ENCODE measurements at regions not wholly inside any gene's neighbourhood (a gene's known extent, or its start where the extent isn't known, plus 50 kb on each side); places are given as distances from the start of the nearest gene placed in this dataset.

DNA sequence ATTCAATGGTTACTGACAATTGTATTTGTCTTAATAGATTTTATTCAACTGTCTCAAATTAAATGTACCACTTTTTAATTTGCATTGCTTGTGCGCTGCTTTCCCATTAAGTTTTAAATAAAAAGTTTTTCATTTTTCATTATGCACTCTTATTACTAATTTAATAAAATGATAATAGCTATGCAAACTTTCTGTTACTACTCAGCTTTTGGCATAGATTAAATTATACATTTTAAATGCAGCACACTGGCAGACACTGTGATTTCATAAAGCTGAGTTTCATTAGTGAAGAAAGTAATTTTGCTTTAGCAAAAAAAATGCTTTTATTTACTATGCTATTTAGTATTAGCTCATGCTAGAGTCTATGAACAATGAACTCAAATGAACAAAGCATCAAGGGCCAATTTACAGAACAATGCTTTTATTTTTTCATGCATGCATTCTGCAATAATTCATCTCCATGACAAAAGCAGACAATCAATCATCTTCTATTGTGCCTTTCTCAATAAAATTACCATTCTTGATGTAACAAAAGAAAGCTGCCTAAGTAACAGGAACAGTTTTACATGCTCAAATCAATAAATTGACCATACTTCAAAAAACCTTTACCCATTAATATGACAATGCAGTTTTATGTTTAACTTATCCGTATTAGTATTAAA, 595.2 kb upstream of the ARRDC3 start:
- Histone ChIP-seq H3K9ac (ENCODE audit: low read length in 3 of 3) (no peak overlapping the region), H3K27me3 (ENCODE audit: control insufficient read depth, insufficient read depth, low read length) (no peaks in the 10 kb centered on the region), H3K4me3 (ENCODE audit: low read length in 3 of 3) (no peak overlapping the region), H3K36me3 (ENCODE audit: control insufficient read depth in 2 of 3, insufficient read depth in 3 of 3, low read length in 3 of 3) (no peaks in the 10 kb centered on the region), H3K27ac (ENCODE audit: low read depth in 2 of 2, low read length in 2 of 2) (no peak overlapping the region), H3K9me3 (ENCODE audit: control insufficient read depth in 2 of 3, insufficient read depth in 1 of 3, low read length in 3 of 3) (no peaks in the 10 kb centered on the region), H3K4me1 (ENCODE audit: control insufficient read depth in 2 of 3, insufficient read depth in 2 of 3, low read depth in 1 of 3, low read length in 3 of 3) (no peaks in the 10 kb centered on the region)
- DNase-seq, result no peak
- intact Hi-C loops (cut with DNase I), result no loop called here
- no peak for FAIRE-seq
- TF ChIP-seq, protein P1, sequence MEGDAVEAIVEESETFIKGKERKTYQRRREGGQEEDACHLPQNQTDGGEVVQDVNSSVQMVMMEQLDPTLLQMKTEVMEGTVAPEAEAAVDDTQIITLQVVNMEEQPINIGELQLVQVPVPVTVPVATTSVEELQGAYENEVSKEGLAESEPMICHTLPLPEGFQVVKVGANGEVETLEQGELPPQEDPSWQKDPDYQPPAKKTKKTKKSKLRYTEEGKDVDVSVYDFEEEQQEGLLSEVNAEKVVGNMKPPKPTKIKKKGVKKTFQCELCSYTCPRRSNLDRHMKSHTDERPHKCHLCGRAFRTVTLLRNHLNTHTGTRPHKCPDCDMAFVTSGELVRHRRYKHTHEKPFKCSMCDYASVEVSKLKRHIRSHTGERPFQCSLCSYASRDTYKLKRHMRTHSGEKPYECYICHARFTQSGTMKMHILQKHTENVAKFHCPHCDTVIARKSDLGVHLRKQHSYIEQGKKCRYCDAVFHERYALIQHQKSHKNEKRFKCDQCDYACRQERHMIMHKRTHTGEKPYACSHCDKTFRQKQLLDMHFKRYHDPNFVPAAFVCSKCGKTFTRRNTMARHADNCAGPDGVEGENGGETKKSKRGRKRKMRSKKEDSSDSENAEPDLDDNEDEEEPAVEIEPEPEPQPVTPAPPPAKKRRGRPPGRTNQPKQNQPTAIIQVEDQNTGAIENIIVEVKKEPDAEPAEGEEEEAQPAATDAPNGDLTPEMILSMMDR (IDR thresholded peaks at IDR 0.05; ENCODE audit: borderline replicate concordance, extremely low read depth, insufficient read depth), result no peak

DNA sequence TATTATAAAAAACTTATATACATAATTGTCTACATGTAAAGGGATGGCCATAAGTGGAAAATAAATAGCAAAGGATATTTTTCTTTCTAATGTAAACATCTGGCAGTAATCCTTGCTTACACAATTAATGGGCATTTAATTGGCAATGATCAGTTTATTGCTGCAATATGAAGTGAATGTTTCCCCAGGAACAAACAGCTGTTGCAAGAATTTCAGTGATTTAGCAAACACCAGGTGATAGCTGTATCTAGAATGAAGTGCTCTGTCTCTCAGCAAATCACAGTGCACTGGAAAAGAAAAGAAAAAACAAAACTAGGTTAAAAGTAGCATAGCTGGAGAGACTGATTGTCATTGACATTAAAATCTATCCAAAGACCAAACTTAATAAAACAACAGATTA, 594.5 kb upstream of the ARRDC3 start:
- Histone ChIP-seq H3K27ac (ENCODE audit: low read depth in 2 of 2, low read length in 2 of 2) (no peak overlapping the region), H3K36me3 (ENCODE audit: control insufficient read depth in 2 of 3, insufficient read depth in 3 of 3, low read length in 3 of 3) (no peaks in the 10 kb centered on the region), H3K9me3 (ENCODE audit: control insufficient read depth in 2 of 3, insufficient read depth in 1 of 3, low read length in 3 of 3) (no peaks in the 10 kb centered on the region), H3K27me3 (ENCODE audit: control insufficient read depth, insufficient read depth, low read length) (no peaks in the 10 kb centered on the region), H3K4me3 (ENCODE audit: low read length in 3 of 3) (no peak overlapping the region), H3K4me1 (ENCODE audit: control insufficient read depth in 2 of 3, insufficient read depth in 2 of 3, low read depth in 1 of 3, low read length in 3 of 3) (no peaks in the 10 kb centered on the region), H3K9ac (ENCODE audit: low read length in 3 of 3) (no peak overlapping the region)
- FAIRE-seq (no peak), DNase-seq (no peak)
- TF ChIP-seq, protein P1 (IDR thresholded peaks at IDR 0.05; ENCODE audit: borderline replicate concordance, extremely low read depth, insufficient read depth), result no peak
- intact Hi-C loops (cut with DNase I), result no loop called here

DNA sequence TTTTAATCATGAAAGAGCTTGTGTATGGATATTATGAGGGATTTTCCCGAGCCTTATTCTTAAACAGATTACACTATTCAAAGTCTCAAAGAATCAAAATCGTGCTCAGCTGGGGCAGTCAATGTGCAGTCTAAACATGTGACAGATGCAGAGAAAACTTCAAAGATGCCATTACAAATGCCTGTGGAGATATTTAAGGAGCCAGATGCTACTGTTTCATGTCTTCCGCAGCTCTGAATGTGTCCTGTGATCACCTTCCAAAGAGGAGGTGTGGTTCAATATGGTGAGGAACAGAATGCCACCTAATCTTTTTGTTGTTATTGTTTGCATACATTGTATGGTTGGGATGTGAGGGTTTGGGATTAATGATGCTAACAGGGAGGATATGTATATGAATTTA, 593.3 kb upstream of the ARRDC3 start:
- no peaks in the 10 kb centered on the region for H3K36me3 ChIP-seq (ENCODE audit: control insufficient read depth in 2 of 3, insufficient read depth in 3 of 3, low read length in 3 of 3)
- H3K27me3 ChIP-seq (ENCODE audit: control insufficient read depth, insufficient read depth, low read length), result no peaks in the 10 kb centered on the region
- intact Hi-C loops (cut with DNase I), result no loop called here
- no peaks in the 10 kb centered on the region for H3K4me1 ChIP-seq (ENCODE audit: control insufficient read depth in 2 of 3, insufficient read depth in 2 of 3, low read depth in 1 of 3, low read length in 3 of 3)
- no peak overlapping the region for H3K9ac ChIP-seq (ENCODE audit: low read length in 3 of 3)
- DNase-seq, result no peak
- TF ChIP-seq, protein P1 (IDR thresholded peaks at IDR 0.05; ENCODE audit: borderline replicate concordance, extremely low read depth, insufficient read depth), result no peak
- H3K4me3 ChIP-seq (ENCODE audit: low read length in 3 of 3), result no peak overlapping the region
- H3K27ac ChIP-seq (ENCODE audit: low read depth in 2 of 2, low read length in 2 of 2), result no peak overlapping the region
- H3K9me3 ChIP-seq (ENCODE audit: control insufficient read depth in 2 of 3, insufficient read depth in 1 of 3, low read length in 3 of 3), result no peaks in the 10 kb centered on the region
- FAIRE-seq, result no peak

DNA sequence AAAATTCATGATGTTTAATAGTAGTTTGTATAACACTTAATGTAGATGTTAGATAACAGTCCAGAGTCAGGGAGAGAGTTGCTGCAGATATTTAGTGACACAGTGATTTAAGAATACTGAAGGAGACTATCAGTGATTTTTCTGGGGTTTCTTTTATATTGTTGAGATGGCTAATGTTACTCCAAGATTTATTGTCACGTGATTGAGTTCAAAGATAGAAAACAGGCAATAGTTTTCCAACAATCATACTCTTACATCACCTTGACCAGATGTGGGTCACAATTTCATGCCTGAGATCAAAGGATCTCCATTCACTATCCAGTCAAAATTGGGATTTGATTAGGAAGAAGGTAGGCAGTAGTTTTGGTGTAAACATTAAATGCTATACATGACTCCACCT, 580.0 kb upstream of the ARRDC3 start:
- H3K9me3 ChIP-seq (ENCODE audit: control insufficient read depth in 2 of 3, insufficient read depth in 1 of 3, low read length in 3 of 3), result no peaks in the 10 kb centered on the region
- H3K4me1 ChIP-seq (ENCODE audit: control insufficient read depth in 2 of 3, insufficient read depth in 2 of 3, low read depth in 1 of 3, low read length in 3 of 3), result no peaks in the 10 kb centered on the region
- H3K36me3 ChIP-seq (ENCODE audit: control insufficient read depth in 2 of 3, insufficient read depth in 3 of 3, low read length in 3 of 3), result no peaks in the 10 kb centered on the region
- DNase-seq (no peak), FAIRE-seq (no peak)
- no peak overlapping the region for H3K9ac ChIP-seq (ENCODE audit: low read length in 3 of 3)
- no peak overlapping the region for H3K4me3 ChIP-seq (ENCODE audit: low read length in 3 of 3)
- TF ChIP-seq, protein P1 (IDR thresholded peaks at IDR 0.05; ENCODE audit: borderline replicate concordance, extremely low read depth, insufficient read depth), result no peak
- no peaks in the 10 kb centered on the region for H3K27me3 ChIP-seq (ENCODE audit: control insufficient read depth, insufficient read depth, low read length)
- no peak overlapping the region for H3K27ac ChIP-seq (ENCODE audit: low read depth in 2 of 2, low read length in 2 of 2)
- intact Hi-C loops (cut with DNase I), result no loop called here
